Prostate gland (tissue), 2 donors: ENCODE measurements at regions not wholly inside any gene's neighbourhood (a gene's known extent, or its start where the extent isn't known, plus 50 kb on each side); places are given as distances from the start of the nearest gene placed in this dataset.
"Not testable (repeated sequence)": the region's sequence is repeated elsewhere in the genome, so short reads cannot be mapped to it uniquely, and the experiment has no call there.

ENCODE experiments used
- DNase-seq: peaks from one replicate; pipeline ENCODE4 v3.0.0-alpha.2; 2019; ENCODE audit warnings: low spot score
- H3K27ac ChIP-seq, 2 donors: fragments of 200-600 bp; sonication (generic); 2 replicates each; pipeline ENCODE4 v1.5.1; 2017 to 2019
- H3K27me3 ChIP-seq: fragments of 200-600 bp; sonication (generic); replicated peaks from 2 replicates; pipeline ENCODE4 v1.5.1; 2019; ENCODE audit not compliant: insufficient read depth
- H3K36me3 ChIP-seq, 2 donors: fragments of 200-600 bp; sonication (generic); 1 replicate in 1 of 2; 2 replicates in 1 of 2; pipeline versions ENCODE4 v1.5.1 to v1.8.1; 2017 to 2019
- H3K4me1 ChIP-seq: fragments of 200-600 bp; sonication (generic); replicated peaks from 2 replicates; pipeline ENCODE4 v1.5.1; 2019
- H3K4me3 ChIP-seq, 2 donors: fragments of 200-600 bp; sonication (generic); 2 replicates each; pipeline ENCODE4 v1.5.1; 2017 to 2019
- H3K9me3 ChIP-seq: fragments of 200-600 bp; sonication (generic); 2 replicates; pipeline ENCODE4 v1.5.1; 2017
- POLR2A ChIP-seq: fragments of 450-650 bp; IDR thresholded peaks from one replicate; pipeline ENCODE4 v1.6.1; 2016; ENCODE audit warnings: antibody characterized with exemption, mild to moderate bottlenecking
- POLR2AphosphoS5 ChIP-seq: sonication (generic); formaldehyde crosslinking; IDR thresholded peaks from one replicate; pipeline ENCODE4 v1.6.1; 2017; ENCODE audit warnings: antibody characterized with exemption
- WGBS: methylation state at CpG from one replicate; pipeline ENCODE4 v1.1.5; 2018; 5-methylcytosine and 5-hydroxymethylcytosine counted together
- intact Hi-C: fragments of 100-400 bp; cut with DNase I; formaldehyde crosslinking; loops from one replicate; pipeline ENCODE4 v1.14.2; 2022
- TF ChIP-seq, protein P1 (sequence below), 4 experiments: fragments of 200-600 bp in 2 of 4; fragments of 450-650 bp in 2 of 4; sonication (generic) in 2 of 4; IDR thresholded peaks; 1 replicate in 3 of 4; 2 replicates in 1 of 4; pipeline ENCODE4 v1.5.1; 2016 to 2019; ENCODE audit warnings: antibody characterized with exemption in 4 of 4, mild to moderate bottlenecking in 2 of 4, moderate library complexity in 2 of 4

DNA sequence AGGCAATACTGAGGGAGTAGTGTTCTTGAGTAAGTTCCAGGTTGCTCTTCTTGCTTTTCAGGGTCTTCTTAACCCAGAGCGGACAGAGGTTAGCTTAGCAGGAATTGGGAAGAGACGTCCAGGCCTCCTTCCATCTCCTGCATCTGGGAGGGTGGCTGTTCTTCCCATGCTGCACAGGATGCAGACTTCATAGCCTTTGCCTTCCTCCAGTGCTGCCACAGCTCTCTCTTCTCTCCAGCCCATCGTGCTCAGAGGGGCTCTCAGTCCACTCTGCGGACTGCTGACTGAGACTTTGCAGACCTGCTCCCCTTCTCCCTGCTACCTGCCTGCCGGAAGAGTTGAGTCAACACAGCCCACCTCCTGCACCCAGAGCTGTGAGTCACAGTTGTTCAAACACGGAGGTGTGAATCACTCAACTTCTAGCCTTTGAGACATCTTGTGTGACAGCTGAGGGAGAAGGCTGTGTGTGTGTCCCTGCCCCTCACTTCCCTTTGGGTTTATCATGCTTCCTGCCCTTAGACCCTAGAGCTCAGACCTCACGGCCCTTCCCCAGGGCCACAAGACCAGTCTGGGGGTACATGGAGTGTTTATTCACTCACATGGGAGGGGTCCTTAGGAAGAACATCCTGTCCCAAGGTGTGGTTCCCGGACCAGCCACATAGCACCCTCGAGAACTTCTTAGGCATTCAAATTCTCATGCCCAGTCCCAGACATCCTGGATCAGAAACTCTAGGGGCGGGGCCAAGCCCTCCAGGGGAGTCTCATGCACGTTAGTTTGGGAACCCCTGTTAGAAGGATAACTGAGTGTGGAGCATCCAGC is 158.3 kb upstream of the CACNA1E start:
- Histone ChIP-seq H3K9me3 (no peaks in the 10 kb centered on the region), H3K4me3 (no peak overlapping the region), H3K27me3 (no peaks in the 10 kb centered on the region), H3K4me1 (no peaks in the 10 kb centered on the region), H3K36me3 (no peaks in the 10 kb centered on the region), H3K27ac (no peak overlapping the region)
- 63% methylated on average over 11 of the region's 11 CpGs for whole genome bisulfite sequencing
- DNase-seq = no peak
- intact Hi-C loops = no loop called here
- TF ChIP-seq, protein P1, sequence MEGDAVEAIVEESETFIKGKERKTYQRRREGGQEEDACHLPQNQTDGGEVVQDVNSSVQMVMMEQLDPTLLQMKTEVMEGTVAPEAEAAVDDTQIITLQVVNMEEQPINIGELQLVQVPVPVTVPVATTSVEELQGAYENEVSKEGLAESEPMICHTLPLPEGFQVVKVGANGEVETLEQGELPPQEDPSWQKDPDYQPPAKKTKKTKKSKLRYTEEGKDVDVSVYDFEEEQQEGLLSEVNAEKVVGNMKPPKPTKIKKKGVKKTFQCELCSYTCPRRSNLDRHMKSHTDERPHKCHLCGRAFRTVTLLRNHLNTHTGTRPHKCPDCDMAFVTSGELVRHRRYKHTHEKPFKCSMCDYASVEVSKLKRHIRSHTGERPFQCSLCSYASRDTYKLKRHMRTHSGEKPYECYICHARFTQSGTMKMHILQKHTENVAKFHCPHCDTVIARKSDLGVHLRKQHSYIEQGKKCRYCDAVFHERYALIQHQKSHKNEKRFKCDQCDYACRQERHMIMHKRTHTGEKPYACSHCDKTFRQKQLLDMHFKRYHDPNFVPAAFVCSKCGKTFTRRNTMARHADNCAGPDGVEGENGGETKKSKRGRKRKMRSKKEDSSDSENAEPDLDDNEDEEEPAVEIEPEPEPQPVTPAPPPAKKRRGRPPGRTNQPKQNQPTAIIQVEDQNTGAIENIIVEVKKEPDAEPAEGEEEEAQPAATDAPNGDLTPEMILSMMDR (IDR thresholded peaks at IDR 0.05) = no peak
- no peak for TF ChIP-seq POLR2AphosphoS5
- no peak for TF ChIP-seq POLR2A

DNA sequence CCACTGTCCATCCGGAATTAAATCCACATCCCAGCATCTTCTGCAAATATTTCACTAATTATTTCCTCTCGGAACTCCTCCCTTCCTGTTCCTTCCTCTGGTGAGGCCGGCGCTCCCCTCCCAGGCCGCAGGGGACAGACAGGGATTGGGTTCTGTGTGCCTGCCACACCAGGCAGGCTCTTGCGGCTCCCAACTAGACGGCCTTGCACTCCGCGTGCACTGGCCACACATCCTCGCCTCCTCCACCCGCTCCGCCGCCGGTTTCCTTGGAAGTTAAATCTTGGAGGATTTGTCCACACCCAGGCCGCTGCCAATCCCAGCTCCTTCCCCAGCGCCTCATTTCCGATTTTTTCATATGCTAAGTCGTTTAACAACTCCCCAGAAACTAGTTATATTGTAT is 157.6 kb upstream of the CACNA1E start:
- intact Hi-C loops, H3K9me3 ChIP-seq, H3K27me3 ChIP-seq, H3K27ac ChIP-seq, DNase-seq, H3K36me3 ChIP-seq, H3K4me1 ChIP-seq, H3K4me3 ChIP-seq: not testable (repeated sequence)
- 76% methylated on average over 18 of the region's 18 CpGs for WGBS

DNA sequence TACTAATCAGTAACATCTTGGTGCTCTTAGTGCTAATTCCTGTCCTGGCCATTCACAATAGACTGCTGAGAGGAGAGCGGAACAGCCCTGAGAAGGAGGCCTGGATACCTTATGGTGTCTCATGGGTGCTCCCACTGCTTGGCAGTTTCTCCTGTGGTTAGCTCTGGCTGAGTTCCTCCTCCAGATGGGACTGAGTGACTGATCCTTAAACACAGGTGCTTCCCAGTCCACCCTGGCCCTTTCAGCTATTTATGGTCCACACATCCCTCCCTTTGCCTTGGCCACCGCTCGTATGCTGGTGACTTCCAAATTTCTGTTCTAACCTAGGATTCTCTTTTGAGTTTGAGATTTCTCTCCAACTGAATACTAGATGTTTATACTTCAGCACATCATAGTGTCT is 157.0 kb upstream of the CACNA1E start:
- no peak for DNase-seq
- TF ChIP-seq POLR2AphosphoS5 (no peak), POLR2A (no peak)
- TF ChIP-seq, protein P1 (IDR thresholded peaks at IDR 0.05) = no peak
- WGBS = 97% methylated on average over 3 of the region's 3 CpGs
- Histone ChIP-seq H3K27ac (no peak overlapping the region), H3K27me3 (no peaks in the 10 kb centered on the region), H3K9me3 (no peaks in the 10 kb centered on the region), H3K4me3 (no peak overlapping the region), H3K4me1 (no peaks in the 10 kb centered on the region), H3K36me3 (no peaks in the 10 kb centered on the region)
- intact Hi-C loops = no loop called here

DNA sequence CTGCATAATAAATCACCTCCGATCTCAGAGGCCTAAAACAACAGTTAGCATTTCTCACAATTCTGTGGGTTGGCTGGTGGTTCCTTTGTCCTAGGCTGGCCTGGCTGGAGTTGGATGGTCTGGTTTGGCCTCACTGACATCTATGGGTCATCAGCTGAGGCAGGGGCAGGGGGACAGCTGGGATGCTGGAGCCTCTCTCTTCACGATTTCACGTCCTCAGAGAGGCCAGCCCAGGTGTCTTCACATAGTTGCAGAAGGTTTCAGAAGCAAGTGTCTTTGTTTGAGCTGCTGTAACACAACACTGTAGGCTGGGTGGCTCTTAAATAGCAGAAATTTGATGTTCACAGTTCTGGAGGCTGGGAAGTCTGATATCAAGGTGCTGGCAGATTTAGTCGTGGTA is 155.5 kb upstream of the CACNA1E start:
- Histone ChIP-seq H3K36me3 (no peaks in the 10 kb centered on the region), H3K27me3 (no peaks in the 10 kb centered on the region), H3K4me1 (no peaks in the 10 kb centered on the region), H3K4me3 (no peak overlapping the region), H3K9me3 (no peaks in the 10 kb centered on the region), H3K27ac (no peak overlapping the region)
- no peak for TF ChIP-seq POLR2AphosphoS5
- intact Hi-C loops = no loop called here
- DNase-seq = no peak
- WGBS = 93% methylated on average over 4 of the region's 4 CpGs

DNA sequence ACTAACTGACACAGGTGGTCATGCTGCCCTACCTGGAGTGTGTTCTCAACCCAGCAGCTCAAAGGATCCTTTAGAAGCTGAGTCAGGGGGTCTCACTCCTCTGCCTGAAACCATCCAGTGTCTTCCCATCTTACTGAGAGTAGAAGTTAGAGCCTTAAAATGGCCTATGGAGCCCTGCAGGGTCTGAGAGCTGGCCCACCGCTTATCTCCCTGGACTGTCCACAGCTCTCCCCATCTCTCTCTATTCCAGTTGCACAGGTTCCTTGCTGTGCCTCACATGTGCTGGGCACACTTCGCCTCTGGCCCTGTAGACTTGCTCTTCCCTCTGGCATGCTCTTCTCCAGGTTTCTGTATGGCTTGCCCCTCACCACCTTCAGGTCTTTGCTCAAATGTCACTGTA is 148.6 kb upstream of the CACNA1E start:
- H3K9me3 ChIP-seq = no peaks in the 10 kb centered on the region
- H3K36me3 ChIP-seq = no peaks in the 10 kb centered on the region
- H3K27ac ChIP-seq = no peak overlapping the region
- H3K4me1 ChIP-seq = no peaks in the 10 kb centered on the region
- no peak for DNase-seq
- intact Hi-C loops = no loop called here
- 97% methylated on average over 2 of the region's 2 CpGs for WGBS
- TF ChIP-seq, protein P1 (IDR thresholded peaks at IDR 0.05) = no peak
- TF ChIP-seq POLR2A = no peak
- TF ChIP-seq POLR2AphosphoS5 = no peak
- H3K27me3 ChIP-seq = no peaks in the 10 kb centered on the region
- H3K4me3 ChIP-seq = no peak overlapping the region

DNA sequence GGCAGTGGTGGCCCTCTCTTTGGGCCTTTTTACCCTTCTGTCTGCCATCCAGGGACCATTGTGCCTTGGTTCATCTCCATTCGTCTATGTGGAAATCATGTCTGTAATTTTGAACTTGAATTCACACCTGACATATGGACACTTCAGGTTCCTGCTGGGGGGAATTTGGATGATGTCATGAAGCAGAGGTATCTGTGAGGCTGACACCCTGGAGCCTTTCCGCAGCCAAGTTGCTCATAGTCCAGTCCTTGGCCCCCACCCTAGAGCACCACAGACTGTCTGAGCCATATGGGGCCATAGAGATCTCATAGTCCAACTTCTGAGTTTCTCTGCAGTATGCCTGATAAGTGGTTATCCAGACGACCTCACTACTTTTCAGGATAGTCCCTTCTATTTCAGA is 147.7 kb upstream of the CACNA1E start:
- H3K36me3 ChIP-seq = no peaks in the 10 kb centered on the region
- no peak overlapping the region for H3K27ac ChIP-seq
- DNase-seq = no peak
- intact Hi-C loops = no loop called here
- no peaks in the 10 kb centered on the region for H3K4me1 ChIP-seq
- no peaks in the 10 kb centered on the region for H3K27me3 ChIP-seq
- no peak overlapping the region for H3K4me3 ChIP-seq
- TF ChIP-seq POLR2A = no peak
- TF ChIP-seq POLR2AphosphoS5 = no peak
- TF ChIP-seq, protein P1 (IDR thresholded peaks at IDR 0.05) = no peak
- 90% methylated on average over 3 of the region's 3 CpGs for WGBS
- no peaks in the 10 kb centered on the region for H3K9me3 ChIP-seq
